B cell (primary cell): ENCODE measurements at regions not wholly inside any gene's neighbourhood (a gene's known extent, or its start where the extent isn't known, plus 50 kb on each side); places are given as distances from the start of the nearest gene placed in this dataset.

Experiments used
- EZH2 ChIP-seq: IDR thresholded peaks from 2 replicates; pipeline ENCODE4 v1.6.1; 2012; ENCODE audit warnings: borderline replicate concordance, low read depth, mild to moderate bottlenecking, moderate library complexity, low read length; ENCODE audit not compliant: insufficient read depth, poor library complexity, severe bottlenecking
- TF ChIP-seq, protein P1 (sequence below): fragments of 200-600 bp; IDR thresholded peaks from one replicate; pipeline ENCODE4 v1.8.0; 2022; ENCODE audit warnings: antibody characterized with exemption, mild to moderate bottlenecking

- TF ChIP-seq, protein P1, sequence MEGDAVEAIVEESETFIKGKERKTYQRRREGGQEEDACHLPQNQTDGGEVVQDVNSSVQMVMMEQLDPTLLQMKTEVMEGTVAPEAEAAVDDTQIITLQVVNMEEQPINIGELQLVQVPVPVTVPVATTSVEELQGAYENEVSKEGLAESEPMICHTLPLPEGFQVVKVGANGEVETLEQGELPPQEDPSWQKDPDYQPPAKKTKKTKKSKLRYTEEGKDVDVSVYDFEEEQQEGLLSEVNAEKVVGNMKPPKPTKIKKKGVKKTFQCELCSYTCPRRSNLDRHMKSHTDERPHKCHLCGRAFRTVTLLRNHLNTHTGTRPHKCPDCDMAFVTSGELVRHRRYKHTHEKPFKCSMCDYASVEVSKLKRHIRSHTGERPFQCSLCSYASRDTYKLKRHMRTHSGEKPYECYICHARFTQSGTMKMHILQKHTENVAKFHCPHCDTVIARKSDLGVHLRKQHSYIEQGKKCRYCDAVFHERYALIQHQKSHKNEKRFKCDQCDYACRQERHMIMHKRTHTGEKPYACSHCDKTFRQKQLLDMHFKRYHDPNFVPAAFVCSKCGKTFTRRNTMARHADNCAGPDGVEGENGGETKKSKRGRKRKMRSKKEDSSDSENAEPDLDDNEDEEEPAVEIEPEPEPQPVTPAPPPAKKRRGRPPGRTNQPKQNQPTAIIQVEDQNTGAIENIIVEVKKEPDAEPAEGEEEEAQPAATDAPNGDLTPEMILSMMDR = no peak
- no peak for TF ChIP-seq EZH2
These were observed 215.3 kb downstream of the PRELID2 start for GRCh38 chr5:145619806-145620310.
